CD4-positive, alpha-beta memory T cell (primary cell): ENCODE measurements at regions not wholly inside any gene's neighbourhood (a gene's known extent, or its start where the extent isn't known, plus 50 kb on each side); places are given as distances from the start of the nearest gene placed in this dataset.
A peak's percentile ranks its signal among the peaks of the same experiment; 100 is the strongest.

Experiments
- CTCF ChIA-PET: fragments of 350-600 bp; sonication (Branson Sonifier 250); formaldehyde crosslinking; loops from one replicate; lab custom pipeline; 2021; ENCODE audit warnings: inconsistent platforms; ENCODE audit not compliant: partially characterized antibody; lab: Charles Lee
- POLR2A ChIA-PET: fragments of 350-600 bp; sonication (Branson Sonifier 250); formaldehyde crosslinking; loops from one replicate; lab custom pipeline; 2021; ENCODE audit not compliant: partially characterized antibody; lab: Charles Lee
- DNase-seq, 5 donors: peaks; one replicate each; pipeline versions ENCODE4 v3.0.0 to v3.0.0-alpha.2; 2020 to 2022; ENCODE audit warnings: mixed read lengths in 1 of 5
- H3K27ac ChIP-seq: one replicate; pipeline ENCODE4 v1.7.0; 2013; ENCODE audit warnings: low read depth, low read length
- H3K27me3 ChIP-seq: 2 replicates; pipeline ENCODE4 v1.7.0; 2013; ENCODE audit warnings: mild to moderate bottlenecking, low read length, moderate library complexity; ENCODE audit not compliant: insufficient read depth
- H3K36me3 ChIP-seq: 2 replicates; pipeline ENCODE4 v1.7.0; 2013; ENCODE audit warnings: mild to moderate bottlenecking, low read length, moderate library complexity; ENCODE audit not compliant: insufficient read depth
- H3K4me1 ChIP-seq: 2 replicates; pipeline ENCODE4 v1.7.0; 2013; ENCODE audit warnings: mild to moderate bottlenecking, low read length, moderate library complexity; ENCODE audit not compliant: insufficient read depth
- H3K4me3 ChIP-seq, 2 donors: one replicate each; pipeline ENCODE4 v1.7.0; 2013; ENCODE audit warnings: low read length in 2 of 2, mild to moderate bottlenecking in 1 of 2
- H3K9me3 ChIP-seq, 2 donors: one replicate each; pipeline ENCODE4 v1.7.0; 2013; ENCODE audit warnings: low read length in 2 of 2, control low read depth in 1 of 2; ENCODE audit not compliant: control insufficient read depth in 1 of 2
- H3K27ac Mint-ChIP-seq, 7 donors: one replicate each; pipeline ENCODE4 v1.8.0; 2020 to 2021; ENCODE audit warnings: mixed read lengths in 7 of 7, mild to moderate bottlenecking in 6 of 7, inconsistent platforms in 3 of 7, moderate library complexity in 3 of 7
- H3K27me3 Mint-ChIP-seq, 2 donors: one replicate each; pipeline ENCODE4 v1.8.0; 2020 to 2021; ENCODE audit warnings: mixed read lengths in 2 of 2
- H3K36me3 Mint-ChIP-seq, 2 donors: one replicate each; pipeline ENCODE4 v1.8.0; 2020 to 2021; ENCODE audit warnings: mixed read lengths in 2 of 2, inconsistent platforms in 1 of 2, mild to moderate bottlenecking in 1 of 2
- H3K4me1 Mint-ChIP-seq, 4 donors: one replicate each; pipeline ENCODE4 v1.8.0; 2020 to 2021; ENCODE audit warnings: mixed read lengths in 4 of 4, mild to moderate bottlenecking in 1 of 4
- H3K4me3 Mint-ChIP-seq, 8 donors: one replicate each; pipeline ENCODE4 v1.8.0; 2020 to 2021; ENCODE audit warnings: mixed read lengths in 8 of 8, mild to moderate bottlenecking in 7 of 8, moderate library complexity in 6 of 8, inconsistent platforms in 3 of 8
- H3K9me3 Mint-ChIP-seq, 8 donors: one replicate each; pipeline ENCODE4 v1.8.0; 2020 to 2021; ENCODE audit warnings: mixed read lengths in 8 of 8, mild to moderate bottlenecking in 5 of 8, inconsistent platforms in 3 of 8, moderate library complexity in 1 of 8
- intact Hi-C: fragments of 100-400 bp; cut with micrococcal nuclease; formaldehyde crosslinking; loops from one replicate; pipeline ENCODE4 v1.15.1; 2023

DNA sequence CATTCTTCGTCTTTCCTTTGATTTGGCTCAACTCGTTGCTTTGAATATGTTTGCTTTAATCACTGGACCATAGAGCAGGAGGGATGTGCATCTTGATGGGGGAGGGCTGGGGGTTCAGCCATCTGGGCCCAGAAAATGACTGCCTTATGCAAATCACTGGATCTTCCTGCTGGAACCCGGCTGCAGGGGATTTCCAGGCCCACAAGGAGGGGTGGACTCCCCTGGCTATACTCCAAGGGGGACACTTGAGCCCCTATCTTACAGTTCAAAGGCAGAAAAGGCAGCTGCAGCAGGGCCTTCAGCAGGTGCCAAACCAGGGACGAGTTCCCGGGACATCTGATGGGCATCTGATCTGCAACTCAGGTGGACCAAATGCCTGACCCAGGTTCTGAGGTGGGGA lies 122.5 kb downstream of the DICER1 start:
- Mint-ChIP-seq H3K36me3 (no peaks in the 10 kb centered on the region), H3K4me1 (no peaks in the 10 kb centered on the region), H3K4me3 (no peak overlapping the region), H3K27ac (no peak overlapping the region), H3K9me3 (peaks cover 0 to 10% (median 5%) of the 10 kb centered on the region in 8 donors), H3K27me3 (peaks cover 0 to 13% of the 10 kb centered on the region in 2 donors)
- CTCF ChIA-PET: no interaction called here
- intact Hi-C loops: no loop called here
- POLR2A ChIA-PET: no interaction called here
- H3K4me1 ChIP-seq: no peaks in the 10 kb centered on the region
- H3K4me3 ChIP-seq: no peak overlapping the region
- no peak for DNase-seq
- no peaks in the 10 kb centered on the region for H3K9me3 ChIP-seq
- H3K36me3 ChIP-seq: no peaks in the 10 kb centered on the region
- H3K27me3 ChIP-seq: no peaks in the 10 kb centered on the region
- H3K27ac ChIP-seq: no peak overlapping the region

DNA sequence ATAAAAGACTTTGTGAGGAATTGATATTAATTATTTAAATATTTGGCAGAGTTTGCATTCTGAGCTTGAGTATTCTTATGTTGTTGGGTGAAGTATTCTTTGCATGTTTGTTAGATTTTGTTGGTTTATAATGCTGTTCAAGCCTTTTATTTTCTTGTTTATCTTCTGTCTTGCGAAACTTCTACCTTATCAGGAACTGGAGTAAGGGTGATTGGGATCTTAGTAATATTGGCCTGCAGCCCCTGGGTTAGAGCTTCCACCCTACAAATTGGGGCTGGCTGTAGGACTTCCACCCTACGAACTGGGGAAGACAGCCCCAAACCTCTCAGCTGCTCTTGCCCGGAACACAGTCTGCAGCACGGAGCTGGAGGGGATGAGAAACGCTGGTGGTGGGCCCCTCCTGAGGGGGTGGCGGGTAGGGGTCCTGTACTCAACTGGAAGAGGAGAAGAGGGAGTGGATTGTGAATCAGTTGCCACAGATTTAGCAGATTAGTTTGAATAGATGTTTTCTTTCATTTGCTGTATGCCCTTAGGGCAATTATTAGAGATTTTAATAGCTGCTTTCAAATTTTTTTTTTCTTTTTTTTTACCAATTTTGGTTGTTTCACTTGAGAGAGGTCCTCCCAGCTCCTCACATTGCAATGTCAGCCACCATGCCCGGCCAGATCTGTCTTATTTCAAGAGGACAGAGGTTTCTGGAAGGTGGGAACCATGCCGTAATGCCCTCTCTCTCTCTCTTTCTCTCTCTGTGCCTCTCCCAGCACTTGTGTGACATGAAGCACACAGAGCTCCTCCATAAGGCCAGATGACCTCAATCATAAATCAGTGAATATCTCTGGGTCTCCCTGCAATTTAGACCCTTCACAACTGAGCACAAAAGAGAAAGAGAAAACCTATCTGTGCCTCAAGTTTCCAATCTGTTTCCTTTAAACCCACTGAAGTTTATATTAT lies 123.4 kb downstream of the DICER1 start:
- Mint-ChIP-seq H3K4me1 (no peaks in the 10 kb centered on the region), H3K9me3 (peaks cover 0 to 18% (median 6%) of the 10 kb centered on the region in 8 donors), H3K27ac (no peak overlapping the region), H3K27me3 (peaks cover under 1 to 13% of the 10 kb centered on the region in 2 donors), H3K4me3 (no peak overlapping the region), H3K36me3 (no peaks in the 10 kb centered on the region)
- Histone ChIP-seq H3K27me3 (no peaks in the 10 kb centered on the region), H3K4me1 (no peaks in the 10 kb centered on the region), H3K36me3 (no peaks in the 10 kb centered on the region), H3K9me3 (no peaks in the 10 kb centered on the region), H3K4me3 (no peak overlapping the region), H3K27ac (no peak overlapping the region)
- POLR2A ChIA-PET: no interaction called here
- DNase-seq: no peak
- intact Hi-C loops: no loop called here
- CTCF ChIA-PET: no interaction called here

DNA sequence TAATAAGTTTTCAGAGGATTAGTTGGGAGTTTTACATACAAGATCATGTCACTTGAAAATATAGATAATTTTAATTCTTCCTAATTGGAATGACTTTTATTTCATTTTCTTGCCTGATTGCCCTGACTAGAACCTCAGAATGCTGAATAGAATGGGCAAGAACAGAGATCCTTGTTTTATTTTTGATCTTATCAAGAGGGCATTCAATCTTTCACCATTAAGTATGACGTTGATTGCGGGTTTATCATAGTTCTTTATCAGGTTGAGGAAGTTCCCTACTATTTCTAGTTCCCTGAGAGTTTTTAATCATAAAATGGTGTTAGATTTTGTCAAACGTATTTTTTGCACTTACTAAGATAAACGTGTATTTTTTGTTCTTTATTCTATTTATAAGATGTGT lies 124.3 kb downstream of the DICER1 start:
- Mint-ChIP-seq H3K36me3 (no peaks in the 10 kb centered on the region), H3K9me3 (peaks cover 0 to 19% (median 7%) of the 10 kb centered on the region in 8 donors), H3K4me1 (no peaks in the 10 kb centered on the region), H3K4me3 (no peak overlapping the region), H3K27ac (no peak overlapping the region), H3K27me3 (peaks cover 6 to 12% of the 10 kb centered on the region in 2 donors)
- intact Hi-C loops: no loop called here
- Histone ChIP-seq H3K4me3 (no peak overlapping the region), H3K4me1 (no peaks in the 10 kb centered on the region), H3K27ac (no peak overlapping the region), H3K36me3 (no peaks in the 10 kb centered on the region), H3K9me3 (no peaks in the 10 kb centered on the region), H3K27me3 (no peaks in the 10 kb centered on the region)
- POLR2A ChIA-PET: no interaction called here
- no peak for DNase-seq
- CTCF ChIA-PET: no interaction called here

DNA sequence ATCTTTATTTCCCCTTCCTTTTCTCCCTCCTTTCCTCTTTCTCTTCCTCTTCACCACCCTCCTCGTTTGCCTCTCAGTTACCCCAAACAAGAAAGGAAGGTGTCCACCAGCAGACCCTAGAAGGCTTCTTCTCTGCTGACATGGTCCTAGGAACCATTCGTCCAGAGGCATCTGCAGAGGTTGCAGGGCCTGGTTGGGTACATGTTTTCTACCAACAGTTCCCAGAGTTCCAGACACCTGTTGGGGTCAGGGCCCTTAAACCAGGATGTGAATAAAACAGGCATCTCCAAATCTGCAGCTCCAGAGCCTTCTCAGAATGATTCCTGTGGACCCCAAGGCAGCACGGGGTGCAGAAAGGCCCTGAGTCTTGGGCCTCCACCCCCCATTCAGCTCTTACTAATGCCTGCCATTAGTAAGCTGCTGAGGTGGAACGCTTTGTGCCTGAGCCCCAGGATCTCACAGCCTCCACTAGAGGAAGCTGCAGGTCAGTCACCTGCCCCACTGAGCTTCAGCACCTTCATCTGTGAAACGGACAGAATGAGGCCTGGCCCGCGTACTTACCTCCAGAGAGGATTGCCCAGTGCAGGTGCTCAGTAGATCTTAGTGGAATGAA lies 130.4 kb downstream of the DICER1 start:
- Mint-ChIP-seq H3K4me1 (no peaks in the 10 kb centered on the region), H3K27ac (no peak overlapping the region)
- intact Hi-C loops: no loop called here

DNA sequence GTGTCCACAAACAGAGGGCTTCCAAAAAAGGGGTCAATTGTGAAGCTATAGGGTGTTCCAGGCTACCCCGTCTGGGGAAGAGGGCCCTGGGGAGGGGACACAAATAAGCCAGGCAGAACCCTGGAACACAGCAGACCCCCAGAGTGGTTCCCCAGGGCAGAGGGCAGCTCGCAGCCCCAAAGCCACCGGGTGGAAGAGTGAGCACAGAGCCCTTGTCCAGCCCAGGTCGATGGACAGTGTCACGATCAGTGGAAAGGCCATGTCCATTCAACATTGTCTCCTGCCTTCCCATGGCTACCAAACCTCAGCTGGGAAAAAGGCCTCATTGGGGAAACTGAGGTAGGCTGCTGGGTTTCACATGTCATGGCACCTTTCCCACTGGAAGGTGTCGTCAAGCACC lies 131.4 kb downstream of the DICER1 start:
- Mint-ChIP-seq H3K27ac (no peak overlapping the region), H3K27me3 (peaks cover 10 to 12% of the 10 kb centered on the region in 2 donors), H3K9me3 (peaks cover 0 to 22% (median 5%) of the 10 kb centered on the region in 8 donors), H3K4me3 (no peak overlapping the region), H3K4me1 (peaks cover 0 to 2% (median under 1%) of the 10 kb centered on the region in 4 donors), H3K36me3 (no peaks in the 10 kb centered on the region)
- Histone ChIP-seq H3K9me3 (no peaks in the 10 kb centered on the region), H3K4me1 (no peaks in the 10 kb centered on the region), H3K36me3 (no peaks in the 10 kb centered on the region), H3K4me3 (no peak overlapping the region), H3K27ac (no peak overlapping the region), H3K27me3 (no peaks in the 10 kb centered on the region)
- CTCF ChIA-PET: no interaction called here
- POLR2A ChIA-PET: no interaction called here
- DNase-seq: no peak
- intact Hi-C loops: no loop called here

More for the DNA sequence above, 130.4 kb downstream of the DICER1 start:
- Mint-ChIP-seq H3K9me3 (peaks cover 0 to 14% (median 4%) of the 10 kb centered on the region in 8 donors), H3K27me3 (peaks cover 10 to 12% of the 10 kb centered on the region in 2 donors), H3K4me3 (no peak overlapping the region), H3K36me3 (no peaks in the 10 kb centered on the region)
- Histone ChIP-seq H3K4me1 (no peaks in the 10 kb centered on the region), H3K9me3 (no peaks in the 10 kb centered on the region), H3K27ac (no peak overlapping the region), H3K27me3 (no peaks in the 10 kb centered on the region), H3K36me3 (no peaks in the 10 kb centered on the region), H3K4me3 (no peak overlapping the region)
- ChIA-PET POLR2A (no interaction called here), CTCF (no interaction called here)
- DNase-seq: no peak

DNA sequence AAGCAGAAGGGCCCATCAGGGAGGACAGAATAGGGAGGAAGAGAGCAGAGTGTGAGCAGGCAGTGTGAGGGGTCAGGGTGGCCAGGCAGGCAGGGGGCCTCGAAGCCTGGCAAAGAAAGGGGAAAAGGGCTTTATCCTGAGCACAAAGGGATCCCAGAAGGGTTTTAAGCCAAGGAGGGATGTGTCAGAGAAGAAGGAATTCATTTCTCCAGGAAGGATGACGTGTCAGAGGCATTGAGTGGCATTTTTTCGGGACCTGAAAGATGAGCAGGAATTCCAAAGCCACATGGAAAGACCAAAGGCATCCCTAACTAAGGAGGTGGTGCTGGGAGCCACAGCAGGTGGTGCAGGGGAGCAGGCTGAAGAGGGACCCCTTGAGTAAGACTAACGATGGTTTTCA lies 132.1 kb downstream of the DICER1 start:
- no peak overlapping the region for H3K4me3 ChIP-seq
- H3K36me3 ChIP-seq: no peaks in the 10 kb centered on the region
- H3K27ac Mint-ChIP-seq: no peak overlapping the region
- H3K27me3 ChIP-seq: no peaks in the 10 kb centered on the region
- no peak overlapping the region for H3K27ac ChIP-seq
- intact Hi-C loops: no loop called here
- peaks cover 0 to 22% (median 5%) of the 10 kb centered on the region in 8 donors for H3K9me3 Mint-ChIP-seq
- ChIA-PET CTCF (no interaction called here), POLR2A (no interaction called here)
- H3K27me3 Mint-ChIP-seq: peaks cover 10 to 12% of the 10 kb centered on the region in 2 donors
- no peaks in the 10 kb centered on the region for H3K9me3 ChIP-seq
- peaks cover 0 to 5% (median 2%) of the 10 kb centered on the region in 4 donors for H3K4me1 Mint-ChIP-seq
- H3K36me3 Mint-ChIP-seq: no peaks in the 10 kb centered on the region
- H3K4me1 ChIP-seq: no peaks in the 10 kb centered on the region
- DNase-seq: no peak
- H3K4me3 Mint-ChIP-seq: peak overlapping the region in 1 of 8 donors; percentile 42

DNA sequence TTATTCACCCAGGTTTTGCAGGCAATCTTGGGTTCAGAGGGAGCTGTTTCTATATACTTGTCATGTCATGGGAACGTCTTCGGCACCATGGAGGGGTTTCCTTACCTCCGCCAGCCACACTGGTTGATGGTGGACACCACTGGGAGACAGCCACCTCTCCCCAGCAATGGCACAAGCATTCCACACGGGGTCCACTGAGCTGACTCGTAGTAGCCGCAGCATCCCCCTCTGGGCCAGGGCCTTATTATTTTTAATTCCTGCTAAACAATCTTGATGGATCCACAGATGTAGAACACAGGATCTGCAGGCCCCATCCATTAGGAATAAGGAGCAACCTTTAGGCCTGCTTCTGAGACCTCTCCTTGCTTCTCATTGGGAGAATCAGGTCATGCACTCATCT lies 132.9 kb downstream of the DICER1 start:
- H3K36me3 ChIP-seq: no peaks in the 10 kb centered on the region
- intact Hi-C loops: no loop called here
- no peaks in the 10 kb centered on the region for H3K27me3 ChIP-seq
- H3K27ac ChIP-seq: no peak overlapping the region
- ChIA-PET CTCF (no interaction called here), POLR2A (no interaction called here)
- peaks cover 0 to 8% (median 2%) of the 10 kb centered on the region in 4 donors for H3K4me1 Mint-ChIP-seq
- no peaks in the 10 kb centered on the region for H3K9me3 ChIP-seq
- H3K9me3 Mint-ChIP-seq: peaks cover 0 to 14% (median 4%) of the 10 kb centered on the region in 8 donors
- H3K4me1 ChIP-seq: no peaks in the 10 kb centered on the region
- DNase-seq: no peak
- peaks cover 10 to 12% of the 10 kb centered on the region in 2 donors for H3K27me3 Mint-ChIP-seq
- no peak overlapping the region for H3K4me3 ChIP-seq
- H3K36me3 Mint-ChIP-seq: no peaks in the 10 kb centered on the region
- H3K27ac Mint-ChIP-seq: no peak overlapping the region
- no peak overlapping the region for H3K4me3 Mint-ChIP-seq
